A549 (cell line): ENCODE measurements at regions not wholly inside any gene's neighbourhood (a gene's known extent, or its start where the extent isn't known, plus 50 kb on each side); places are given as distances from the start of the nearest gene placed in this dataset.

Experiments
- ATAC-seq, 2 experiments: fragments of 200-7000 bp in 1 of 2; fragments of >200 bp in 1 of 2; cut with Nextera tagmentation in 1 of 2; cut with Tn5 transposase in 1 of 2; 3 replicates each; pipeline versions ENCODE4 v1.8.0 to v1.9.1; 2018 to 2020; ENCODE audit warnings: mild to moderate bottlenecking in 1 of 2, moderate library complexity in 1 of 2
- CTCF ChIA-PET: fragments of 300-600 bp; sonication (Branson Sonifier 250); formaldehyde crosslinking; extraction: SDS; loops from one replicate; lab custom pipeline; 2021; ENCODE audit warnings: antibody characterized with exemption, inconsistent platforms; lab: Yijun Ruan, JAX
- POLR2A ChIA-PET: fragments of 350-600 bp; formaldehyde crosslinking; extraction: SDS; loops from one replicate; lab custom pipeline; 2021; ENCODE audit warnings: antibody characterized with exemption, inconsistent platforms; lab: Yijun Ruan, JAX
- DNase-seq, 2 experiments: peaks; one replicate each; pipeline versions ENCODE4 v3.0.0 to v3.0.0-alpha.2; 2011 to 2016; ENCODE audit warnings: low read depth in 1 of 2, low spot score in 1 of 2
- FAIRE-seq: peaks from 2 replicates; lab custom pipeline; 2011; peaks lifted over from hg19 to GRCh38; lab: Jason Lieb, UNC
- H3K27ac ChIP-seq, 2 experiments: fragments of >200 bp; sonication (Bioruptor Twin); formaldehyde crosslinking; 3 replicates each; pipeline ENCODE4 v1.5.1; 2016 to 2017
- H3K4me1 ChIP-seq: fragments of >200 bp; sonication (Bioruptor Twin); formaldehyde crosslinking; 3 replicates; pipeline ENCODE4 v1.6.1; 2016
- H3K4me2 ChIP-seq: fragments of >200 bp; sonication (Bioruptor Twin); formaldehyde crosslinking; 3 replicates; pipeline ENCODE4 v1.6.1; 2016
- H3K4me3 ChIP-seq: fragments of >200 bp; sonication (Bioruptor Twin); formaldehyde crosslinking; 3 replicates; pipeline ENCODE4 v1.5.1; 2016
- H3K9me3 ChIP-seq: fragments of >200 bp; sonication (Bioruptor Twin); formaldehyde crosslinking; 3 replicates; pipeline ENCODE4 v1.6.1; 2016
- BHLHE40 ChIP-seq: IDR thresholded peaks from 2 replicates; pipeline ENCODE4 v1.6.1; 2012; ENCODE audit warnings: low read depth, low read length, inconsistent platforms
- CBX2 ChIP-seq: fragments of 200-600 bp; sonication (generic); IDR thresholded peaks from 2 replicates; pipeline ENCODE4 v1.6.1; 2016; ENCODE audit warnings: low read depth, mild to moderate bottlenecking, borderline replicate concordance
- CHD4 ChIP-seq: fragments of 200-600 bp; sonication (generic); IDR thresholded peaks from 2 replicates; pipeline ENCODE4 v1.6.1; 2016; ENCODE audit warnings: antibody characterized with exemption, mild to moderate bottlenecking, borderline replicate concordance
- ESRRA ChIP-seq: fragments of 150-350 bp; IDR thresholded peaks from 2 replicates; pipeline ENCODE4 v1.6.1; 2014; ENCODE audit warnings: mild to moderate bottlenecking, low read length, borderline replicate concordance
- HOXA7 ChIP-seq: fragments of 250-450 bp; sonication (Bioruptor Pico); IDR thresholded peaks from 2 replicates; pipeline ENCODE4 v1.5.0; 2020; ENCODE audit warnings: mild to moderate bottlenecking, moderate library complexity
- JUN ChIP-seq, 2 experiments: fragments of >200 bp; sonication (Bioruptor Twin); formaldehyde crosslinking; IDR thresholded peaks; 2 replicates in 1 of 2; 3 replicates in 1 of 2; pipeline ENCODE4 v1.6.1; 2016 to 2017
- KDM1A ChIP-seq: fragments of 200-600 bp; sonication (generic); IDR thresholded peaks from 2 replicates; pipeline ENCODE4 v1.6.1; 2016; ENCODE audit warnings: low read depth, mild to moderate bottlenecking
- NPAS2 ChIP-seq: fragments of 250-450 bp; sonication (Bioruptor Pico); IDR thresholded peaks from 2 replicates; pipeline ENCODE4 v1.8.0; 2022; ENCODE audit warnings: mild to moderate bottlenecking, moderate library complexity, borderline replicate concordance
- NR3C1 ChIP-seq: fragments of >200 bp; sonication (Bioruptor Twin); formaldehyde crosslinking; IDR thresholded peaks from 3 replicates; pipeline ENCODE4 v1.6.1; 2017
- PHF8 ChIP-seq: fragments of 200-600 bp; sonication (generic); IDR thresholded peaks from 2 replicates; pipeline ENCODE4 v1.6.1; 2016; ENCODE audit warnings: low read depth, mild to moderate bottlenecking, antibody characterized with exemption, moderate library complexity, borderline replicate concordance
- POLR2A ChIP-seq: IDR thresholded peaks from 2 replicates; pipeline ENCODE4 v1.6.1; 2012; ENCODE audit warnings: mild to moderate bottlenecking, low read length
- RFX5 ChIP-seq: fragments of 450-650 bp; IDR thresholded peaks from 2 replicates; pipeline ENCODE4 v1.7.1; 2014; ENCODE audit warnings: antibody characterized with exemption, mild to moderate bottlenecking, moderate library complexity
- RNF2 ChIP-seq: fragments of 200-600 bp; sonication (generic); IDR thresholded peaks from 2 replicates; pipeline ENCODE4 v1.6.1; 2016; ENCODE audit warnings: low read depth, mild to moderate bottlenecking, antibody characterized with exemption, moderate library complexity, borderline replicate concordance
- SMC3 ChIP-seq: fragments of >200 bp; sonication (Bioruptor Twin); formaldehyde crosslinking; IDR thresholded peaks from 3 replicates; pipeline ENCODE4 v1.6.1; 2018; ENCODE audit warnings: inconsistent platforms
- TFCP2L1 ChIP-seq: fragments of 250-450 bp; sonication (Bioruptor Pico); IDR thresholded peaks from 2 replicates; pipeline ENCODE4 v1.5.0; 2021; ENCODE audit warnings: mild to moderate bottlenecking
- TP53 ChIP-seq: fragments of 250-450 bp; sonication (Bioruptor Pico); IDR thresholded peaks from 2 replicates; pipeline ENCODE4 v1.5.0; 2021; ENCODE audit warnings: mild to moderate bottlenecking, moderate library complexity
- ZFP36 ChIP-seq: fragments of 450-650 bp; IDR thresholded peaks from 2 replicates; pipeline ENCODE4 v1.6.1; 2014; ENCODE audit warnings: borderline replicate concordance; ENCODE audit not compliant: partially characterized antibody
- WGBS: methylation state at CpG from one replicate; pipeline ENCODE4 v1.1.6; 2017; ENCODE audit errors: missing lambda C conversion rate; 5-methylcytosine and 5-hydroxymethylcytosine counted together
- TF ChIP-seq, protein P1 (sequence below): IDR thresholded peaks from 2 replicates; pipeline ENCODE4 v1.6.1; 2012
- TF ChIP-seq, protein P2 (sequence below): fragments of 250-450 bp; sonication (Bioruptor Pico); IDR thresholded peaks from 2 replicates; pipeline ENCODE4 v1.5.0; 2020; ENCODE audit warnings: low read depth, mild to moderate bottlenecking, moderate library complexity
- TF ChIP-seq, protein P3 (sequence below): fragments of 200-600 bp; sonication (generic); IDR thresholded peaks from 2 replicates; pipeline ENCODE4 v1.6.1; 2016; ENCODE audit warnings: antibody characterized with exemption, mild to moderate bottlenecking, moderate library complexity
- TF ChIP-seq, protein P4 (sequence below): fragments of >200 bp; sonication (Bioruptor Twin); formaldehyde crosslinking; IDR thresholded peaks from 3 replicates; pipeline ENCODE4 v1.6.1; 2016
- TF ChIP-seq, protein P5 (sequence below): IDR thresholded peaks from 2 replicates; pipeline ENCODE4 v1.6.1; 2012
- TF ChIP-seq, protein P6 (sequence below): IDR thresholded peaks from 2 replicates; pipeline ENCODE4 v1.6.1; 2012; ENCODE audit warnings: low read depth, borderline replicate concordance

DNA sequence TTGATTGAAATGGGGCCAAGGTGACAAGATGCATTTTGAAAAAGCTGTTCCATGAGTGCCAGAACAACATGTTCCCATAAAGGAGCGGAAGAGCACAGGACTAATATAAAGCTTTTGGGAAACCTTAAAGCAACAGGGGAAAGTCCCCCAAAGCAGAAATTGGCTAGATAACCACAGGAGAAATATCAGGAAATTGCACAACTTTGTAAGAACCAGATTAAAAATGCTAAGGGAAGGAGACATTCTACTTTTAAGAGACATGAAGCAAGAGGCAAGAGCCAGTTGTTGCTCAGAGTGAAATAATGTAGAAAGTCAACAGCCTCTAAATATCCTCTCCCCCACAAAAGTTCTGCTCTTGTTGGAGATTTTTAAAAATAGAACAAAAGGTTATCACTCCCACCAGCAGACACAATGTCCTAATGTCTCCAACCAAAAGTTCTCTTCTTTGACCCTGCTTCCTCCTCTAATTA is 85.2 kb upstream of the LNX1 start:
- no peak overlapping the region for H3K27ac ChIP-seq
- no peak for TF ChIP-seq KDM1A
- TF ChIP-seq, protein P1, sequence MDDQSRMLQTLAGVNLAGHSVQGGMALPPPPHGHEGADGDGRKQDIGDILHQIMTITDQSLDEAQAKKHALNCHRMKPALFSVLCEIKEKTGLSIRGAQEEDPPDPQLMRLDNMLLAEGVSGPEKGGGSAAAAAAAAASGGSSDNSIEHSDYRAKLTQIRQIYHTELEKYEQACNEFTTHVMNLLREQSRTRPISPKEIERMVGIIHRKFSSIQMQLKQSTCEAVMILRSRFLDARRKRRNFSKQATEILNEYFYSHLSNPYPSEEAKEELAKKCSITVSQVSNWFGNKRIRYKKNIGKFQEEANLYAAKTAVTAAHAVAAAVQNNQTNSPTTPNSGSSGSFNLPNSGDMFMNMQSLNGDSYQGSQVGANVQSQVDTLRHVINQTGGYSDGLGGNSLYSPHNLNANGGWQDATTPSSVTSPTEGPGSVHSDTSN, result no peak
- TF ChIP-seq, all 56 proteins: peak for 0
- POLR2A ChIA-PET, result no interaction called here
- H3K4me2 ChIP-seq, result no peak overlapping the region
- FAIRE-seq, result no peak
- 85% methylated on average over 1 of the region's 1 CpG for WGBS
- no peak for DNase-seq
- H3K4me3 ChIP-seq, result no peak overlapping the region
- no peaks in the 10 kb centered on the region for H3K4me1 ChIP-seq
- H3K9me3 ChIP-seq, result no peaks in the 10 kb centered on the region
- CTCF ChIA-PET, result interaction anchor here (0.7 kb wide), 1 partner anchor 95 kb away, joined by 3 read pairs; no protein-coding TSS in a partner anchor
- no peak for ATAC-seq

DNA sequence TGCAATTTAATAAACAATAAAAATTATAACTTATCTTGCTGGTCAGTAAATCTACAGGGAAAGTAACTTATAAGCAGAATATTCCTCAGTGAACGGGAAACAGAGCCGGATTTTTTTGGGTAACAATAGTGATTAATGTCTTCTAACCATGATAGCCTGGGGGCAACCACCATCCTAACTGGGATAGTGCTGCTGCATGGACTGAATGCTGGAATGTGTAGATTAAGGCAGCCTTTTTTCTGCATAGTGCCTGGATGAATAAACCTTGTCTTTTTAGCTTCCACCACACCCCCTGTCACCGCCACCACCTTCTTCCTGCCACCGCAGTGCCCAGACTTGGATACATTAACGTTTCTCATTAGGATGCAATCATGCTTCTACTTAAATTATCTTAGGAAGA is 83.6 kb upstream of the LNX1 start:
- H3K27ac ChIP-seq, result no peak overlapping the region
- FAIRE-seq (no peak), ATAC-seq (no peak), DNase-seq (no peak)
- no peak overlapping the region for H3K4me3 ChIP-seq
- H3K4me2 ChIP-seq, result no peak overlapping the region
- CTCF ChIA-PET, result no interaction called here
- H3K9me3 ChIP-seq, result no peaks in the 10 kb centered on the region
- TF ChIP-seq, protein P2, sequence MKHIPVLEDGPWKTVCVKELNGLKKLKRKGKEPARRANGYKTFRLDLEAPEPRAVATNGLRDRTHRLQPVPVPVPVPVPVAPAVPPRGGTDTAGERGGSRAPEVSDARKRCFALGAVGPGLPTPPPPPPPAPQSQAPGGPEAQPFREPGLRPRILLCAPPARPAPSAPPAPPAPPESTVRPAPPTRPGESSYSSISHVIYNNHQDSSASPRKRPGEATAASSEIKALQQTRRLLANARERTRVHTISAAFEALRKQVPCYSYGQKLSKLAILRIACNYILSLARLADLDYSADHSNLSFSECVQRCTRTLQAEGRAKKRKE (CRISPR knock-in tag), result no peak
- no peak for TF ChIP-seq NPAS2 (CRISPR knock-in tag)
- no peak for TF ChIP-seq TP53 (CRISPR knock-in tag)
- no peak for TF ChIP-seq TFCP2L1 (CRISPR knock-in tag)
- TF ChIP-seq PHF8, result no peak
- no peak for TF ChIP-seq CHD4
- TF ChIP-seq HOXA7 (CRISPR knock-in tag), result no peak
- POLR2A ChIA-PET, result no interaction called here
- H3K4me1 ChIP-seq, result no peaks in the 10 kb centered on the region
- 75% methylated on average over 5 of the region's 5 CpGs for WGBS

DNA sequence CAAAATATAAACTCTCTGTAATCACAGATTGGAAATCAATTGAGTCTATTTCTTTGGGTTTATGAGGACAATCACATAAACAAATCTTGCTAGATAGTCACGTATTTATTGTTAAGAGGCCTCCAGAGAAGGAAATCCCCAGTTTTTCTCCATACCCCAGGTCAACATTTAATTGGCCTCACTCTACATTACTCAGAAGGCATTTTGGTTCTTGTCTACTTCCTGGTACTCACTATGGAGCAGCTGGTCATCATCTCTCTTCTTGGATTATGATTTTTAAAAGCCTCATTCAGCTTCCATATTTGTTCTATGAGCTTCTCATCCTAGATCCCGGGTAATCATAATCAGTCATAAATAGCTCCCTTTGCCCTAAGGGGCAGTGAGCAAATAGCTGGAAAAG is 81.6 kb upstream of the LNX1 start:
- TF ChIP-seq ZFP36, result no peak
- TF ChIP-seq, protein P3, sequence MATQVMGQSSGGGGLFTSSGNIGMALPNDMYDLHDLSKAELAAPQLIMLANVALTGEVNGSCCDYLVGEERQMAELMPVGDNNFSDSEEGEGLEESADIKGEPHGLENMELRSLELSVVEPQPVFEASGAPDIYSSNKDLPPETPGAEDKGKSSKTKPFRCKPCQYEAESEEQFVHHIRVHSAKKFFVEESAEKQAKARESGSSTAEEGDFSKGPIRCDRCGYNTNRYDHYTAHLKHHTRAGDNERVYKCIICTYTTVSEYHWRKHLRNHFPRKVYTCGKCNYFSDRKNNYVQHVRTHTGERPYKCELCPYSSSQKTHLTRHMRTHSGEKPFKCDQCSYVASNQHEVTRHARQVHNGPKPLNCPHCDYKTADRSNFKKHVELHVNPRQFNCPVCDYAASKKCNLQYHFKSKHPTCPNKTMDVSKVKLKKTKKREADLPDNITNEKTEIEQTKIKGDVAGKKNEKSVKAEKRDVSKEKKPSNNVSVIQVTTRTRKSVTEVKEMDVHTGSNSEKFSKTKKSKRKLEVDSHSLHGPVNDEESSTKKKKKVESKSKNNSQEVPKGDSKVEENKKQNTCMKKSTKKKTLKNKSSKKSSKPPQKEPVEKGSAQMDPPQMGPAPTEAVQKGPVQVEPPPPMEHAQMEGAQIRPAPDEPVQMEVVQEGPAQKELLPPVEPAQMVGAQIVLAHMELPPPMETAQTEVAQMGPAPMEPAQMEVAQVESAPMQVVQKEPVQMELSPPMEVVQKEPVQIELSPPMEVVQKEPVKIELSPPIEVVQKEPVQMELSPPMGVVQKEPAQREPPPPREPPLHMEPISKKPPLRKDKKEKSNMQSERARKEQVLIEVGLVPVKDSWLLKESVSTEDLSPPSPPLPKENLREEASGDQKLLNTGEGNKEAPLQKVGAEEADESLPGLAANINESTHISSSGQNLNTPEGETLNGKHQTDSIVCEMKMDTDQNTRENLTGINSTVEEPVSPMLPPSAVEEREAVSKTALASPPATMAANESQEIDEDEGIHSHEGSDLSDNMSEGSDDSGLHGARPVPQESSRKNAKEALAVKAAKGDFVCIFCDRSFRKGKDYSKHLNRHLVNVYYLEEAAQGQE, result no peak
- TF ChIP-seq, protein P4, sequence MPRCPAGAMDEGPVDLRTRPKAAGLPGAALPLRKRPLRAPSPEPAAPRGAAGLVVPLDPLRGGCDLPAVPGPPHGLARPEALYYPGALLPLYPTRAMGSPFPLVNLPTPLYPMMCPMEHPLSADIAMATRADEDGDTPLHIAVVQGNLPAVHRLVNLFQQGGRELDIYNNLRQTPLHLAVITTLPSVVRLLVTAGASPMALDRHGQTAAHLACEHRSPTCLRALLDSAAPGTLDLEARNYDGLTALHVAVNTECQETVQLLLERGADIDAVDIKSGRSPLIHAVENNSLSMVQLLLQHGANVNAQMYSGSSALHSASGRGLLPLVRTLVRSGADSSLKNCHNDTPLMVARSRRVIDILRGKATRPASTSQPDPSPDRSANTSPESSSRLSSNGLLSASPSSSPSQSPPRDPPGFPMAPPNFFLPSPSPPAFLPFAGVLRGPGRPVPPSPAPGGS, result no peak
- TF ChIP-seq CBX2, result no peak
- TF ChIP-seq BHLHE40, result no peak
- TF ChIP-seq RNF2, result no peak
- TF ChIP-seq, protein P5, sequence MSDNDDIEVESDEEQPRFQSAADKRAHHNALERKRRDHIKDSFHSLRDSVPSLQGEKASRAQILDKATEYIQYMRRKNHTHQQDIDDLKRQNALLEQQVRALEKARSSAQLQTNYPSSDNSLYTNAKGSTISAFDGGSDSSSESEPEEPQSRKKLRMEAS, result no peak
- TF ChIP-seq POLR2A, result no peak
- TF ChIP-seq, protein P6, sequence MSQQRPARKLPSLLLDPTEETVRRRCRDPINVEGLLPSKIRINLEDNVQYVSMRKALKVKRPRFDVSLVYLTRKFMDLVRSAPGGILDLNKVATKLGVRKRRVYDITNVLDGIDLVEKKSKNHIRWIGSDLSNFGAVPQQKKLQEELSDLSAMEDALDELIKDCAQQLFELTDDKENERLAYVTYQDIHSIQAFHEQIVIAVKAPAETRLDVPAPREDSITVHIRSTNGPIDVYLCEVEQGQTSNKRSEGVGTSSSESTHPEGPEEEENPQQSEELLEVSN, result no peak
- no peak for TF ChIP-seq SMC3
- no peak for TF ChIP-seq NR3C1
- no peak for TF ChIP-seq ESRRA
- TF ChIP-seq PHF8, result no peak
- no peak for TF ChIP-seq RFX5
- no peak for TF ChIP-seq JUN (IDR thresholded peaks at IDR 0.05)
- TF ChIP-seq CHD4, result no peak
- H3K4me2 ChIP-seq, result no peak overlapping the region
- H3K4me3 ChIP-seq, result no peak overlapping the region
- no peak for ATAC-seq
- no peaks in the 10 kb centered on the region for H3K4me1 ChIP-seq
- no peak overlapping the region for H3K27ac ChIP-seq
- no peak for DNase-seq
- 66% methylated on average over 2 of the region's 2 CpGs for WGBS
- no peaks in the 10 kb centered on the region for H3K9me3 ChIP-seq
- ChIA-PET POLR2A (no interaction called here), CTCF (no interaction called here)
- FAIRE-seq, result no peak
